Anterior cingulate cortex (tissue), 58 donors: ENCODE measurements at regions not wholly inside any gene's neighbourhood (a gene's known extent, or its start where the extent isn't known, plus 50 kb on each side); places are given as distances from the start of the nearest gene placed in this dataset.

ENCODE experiments used
- DNase-seq, 58 donors: peaks; one replicate each; lab custom pipeline; 2025; lab: John Stamatoyannopoulos, UW

GRCh38 chr2:176495826-176496225, 226.6 kb downstream of the MTX2 start:
- no peak for DNase-seq

DNA sequence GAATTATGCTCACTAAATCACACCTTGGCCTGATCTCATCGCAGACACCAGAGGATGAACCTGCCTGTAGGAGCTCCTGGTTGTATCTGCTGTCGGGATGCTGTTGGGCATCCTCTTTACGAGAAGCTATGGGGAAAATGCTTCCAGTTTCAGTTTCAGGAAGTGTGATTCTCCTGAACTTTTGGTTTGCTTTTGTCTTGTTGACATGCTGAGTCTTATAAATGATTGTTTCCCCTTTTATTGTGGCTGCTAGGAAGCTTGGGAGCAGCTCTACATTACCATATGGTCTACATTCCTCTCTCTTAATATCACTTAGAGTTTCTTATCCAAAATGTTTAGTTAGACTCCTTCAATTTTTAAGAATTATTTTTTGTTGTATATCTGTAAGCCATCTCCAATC, 227.5 kb downstream of the MTX2 start:
- no peak for DNase-seq

- no peak for DNase-seq
These were observed 231.7 kb downstream of the MTX2 start for GRCh38 chr2:176500901-176501300.

- DNase-seq, result no peak
These were observed 232.4 kb downstream of the MTX2 start for GRCh38 chr2:176501617-176502016.

DNA sequence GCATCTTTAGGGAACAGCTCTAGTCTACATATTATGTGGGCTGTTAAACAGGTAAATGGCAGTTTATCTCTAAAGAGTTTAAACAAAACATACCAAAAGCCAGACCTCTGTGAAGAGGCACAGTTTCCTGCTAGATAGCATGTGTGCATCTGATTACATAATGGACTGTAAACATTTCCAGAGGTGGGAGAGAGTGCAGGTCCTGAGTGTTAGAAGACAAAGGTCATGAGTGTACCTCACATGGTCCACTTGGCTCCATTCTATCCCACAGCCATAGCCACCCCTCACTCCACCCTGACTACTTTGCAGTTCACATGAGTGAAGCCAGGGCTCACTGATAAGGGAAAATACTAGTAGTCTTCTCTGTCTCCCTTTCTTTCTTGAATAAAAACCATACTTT, 233.4 kb downstream of the MTX2 start:
- DNase-seq, result no peak

DNA sequence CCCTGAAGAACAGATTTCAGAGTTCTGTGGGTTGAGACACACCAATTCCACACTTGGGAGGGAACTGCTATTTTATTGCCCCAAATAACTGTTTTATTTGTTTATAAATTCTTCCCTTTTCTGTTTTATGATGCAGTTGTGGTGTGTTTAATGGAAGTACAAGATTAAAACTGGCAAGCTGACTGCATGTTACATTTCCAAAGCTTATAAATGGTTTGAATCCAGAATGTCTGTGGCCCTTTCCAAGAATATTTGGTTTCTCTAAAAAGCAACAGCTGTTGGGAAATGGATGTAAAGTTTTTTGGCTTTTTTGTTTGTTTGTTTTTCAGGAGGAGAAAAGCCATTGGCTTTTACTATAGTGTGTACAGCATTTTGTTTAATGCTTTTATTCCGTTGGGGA, 234.5 kb downstream of the MTX2 start:
- no peak for DNase-seq

GRCh38 chr2:176504440-176504839, 235.2 kb downstream of the MTX2 start:
- DNase-seq, result no peak

- no peak for DNase-seq
These were observed 238.5 kb downstream of the MTX2 start for GRCh38 chr2:176507786-176508185.

- DNase-seq, result no peak
These were observed 239.1 kb downstream of the MTX2 start for GRCh38 chr2:176508374-176508773.

- DNase-seq, result no peak
These were observed 239.9 kb downstream of the MTX2 start for GRCh38 chr2:176508984-176509740.

- DNase-seq, result no peak
These were observed 245.0 kb downstream of the MTX2 start for GRCh38 chr2:176514276-176514675.

- no peak for DNase-seq
These were observed 245.7 kb downstream of the MTX2 start for GRCh38 chr2:176514805-176515500.

DNA sequence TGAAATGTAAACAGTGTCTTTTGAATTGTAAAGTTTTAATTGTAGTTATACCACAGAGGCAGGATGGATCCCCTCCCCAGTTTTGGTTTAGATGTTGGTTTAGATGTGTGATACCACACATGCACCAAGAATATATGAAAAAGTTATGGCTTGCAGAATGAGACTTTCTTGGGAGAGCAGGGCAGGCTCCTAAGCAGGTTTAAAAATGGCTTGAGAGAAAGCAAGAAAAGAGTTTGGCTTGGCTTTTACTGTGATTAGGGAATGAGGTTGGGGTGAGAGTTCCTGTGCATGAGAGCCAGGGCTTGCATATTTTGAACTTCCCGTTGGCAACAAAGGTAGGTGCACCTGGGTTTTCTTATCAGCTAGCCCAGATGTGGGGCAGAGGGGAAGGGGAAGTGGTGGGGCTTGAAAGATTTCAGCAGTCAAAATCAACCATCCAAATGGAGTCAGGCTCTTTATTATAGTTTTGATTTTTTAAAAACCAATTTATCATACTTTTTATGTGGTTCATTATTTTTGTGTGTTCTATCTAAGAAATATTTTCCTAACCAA, 246.9 kb downstream of the MTX2 start:
- DNase-seq, result no peak

DNA sequence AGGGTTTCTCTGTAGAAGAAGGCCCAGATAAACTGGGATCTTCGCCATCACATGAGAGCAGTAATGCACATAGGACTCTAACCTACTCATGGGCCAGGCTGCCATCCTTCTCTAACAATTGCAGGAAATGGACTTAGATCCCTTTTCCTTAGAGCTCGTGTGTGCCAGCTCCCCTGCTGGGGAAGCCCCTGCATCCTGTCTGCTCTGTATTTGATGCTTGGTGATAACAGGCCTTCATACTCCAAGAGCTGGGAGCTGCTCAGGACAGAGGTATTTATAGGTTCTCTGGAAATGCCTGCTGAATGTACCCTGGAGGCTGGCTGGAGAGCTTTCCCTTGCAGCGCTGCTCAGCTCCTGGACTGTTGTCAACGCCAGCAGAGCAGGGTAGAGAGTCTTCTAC, 249.6 kb downstream of the MTX2 start:
- peak in 4 of 58 donors; percentile 0 to 5 (median 1) for DNase-seq

- no peak for DNase-seq
These were observed 252.8 kb downstream of the MTX2 start for GRCh38 chr2:176521878-176522670.

GRCh38 chr2:176525086-176525485, 255.8 kb downstream of the MTX2 start:
- no peak for DNase-seq

GRCh38 chr2:176526995-176527901, 258.0 kb downstream of the MTX2 start:
- no peak for DNase-seq

DNA sequence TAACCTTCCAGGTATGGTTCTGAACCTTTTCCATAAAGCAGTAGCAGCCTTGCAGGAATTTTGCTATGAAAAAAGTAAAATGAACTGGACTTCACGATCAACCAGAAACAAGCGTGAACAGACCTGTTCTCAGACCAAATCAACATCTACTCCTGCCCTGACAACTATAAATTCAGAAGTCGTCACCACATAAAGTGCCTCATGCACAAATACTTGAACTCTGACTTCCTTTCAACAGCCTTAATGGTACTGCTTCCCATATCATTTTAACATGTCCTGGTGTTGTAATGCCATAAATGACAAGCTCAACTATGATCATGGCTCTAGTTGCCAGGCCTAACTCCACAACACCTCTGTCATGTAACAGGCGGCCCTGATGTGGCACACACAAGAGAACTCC, 262.4 kb downstream of the MTX2 start:
- no peak for DNase-seq

DNA sequence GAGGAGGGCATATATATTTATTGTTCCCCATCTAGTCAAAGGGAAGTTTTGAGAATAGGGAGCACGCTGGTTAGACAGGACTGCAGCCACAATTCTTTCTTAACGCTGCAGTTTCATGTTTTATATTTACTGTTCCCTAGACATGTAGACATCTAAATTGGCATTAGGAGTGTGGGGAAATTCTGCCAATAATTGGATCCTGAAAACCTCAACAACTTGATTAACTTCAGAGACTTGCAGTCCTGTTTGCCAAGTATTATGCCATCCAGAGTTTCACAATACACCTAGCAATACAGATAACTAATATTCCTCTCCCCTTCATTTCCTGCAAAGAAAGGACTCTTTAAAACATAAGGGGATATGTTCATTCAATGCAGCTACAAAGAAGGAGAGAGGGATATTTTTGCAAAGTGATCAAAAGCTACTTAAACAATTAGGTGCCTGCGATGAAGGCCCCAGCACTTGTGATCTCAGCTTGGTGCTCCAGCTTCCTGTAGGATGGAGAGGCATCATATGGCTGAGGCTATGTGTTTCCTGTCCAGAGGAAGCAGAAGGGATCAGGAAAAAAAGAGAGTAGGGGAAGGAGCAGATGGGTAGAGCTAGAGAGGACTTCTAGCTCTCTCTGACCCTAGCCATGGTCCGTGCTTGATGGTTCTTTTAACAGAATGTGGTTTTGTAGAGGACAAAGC, 264.4 kb downstream of the MTX2 start:
- no peak for DNase-seq
